Kidney tubule cell (primary cell): ENCODE measurements at regions not wholly inside any gene's neighbourhood (a gene's known extent, or its start where the extent isn't known, plus 50 kb on each side); places are given as distances from the start of the nearest gene placed in this dataset.
"Not testable (repeated sequence)": the region's sequence is repeated elsewhere in the genome, so short reads cannot be mapped to it uniquely, and the experiment has no call there.

Source experiments
- DNase-seq: peaks from one replicate; pipeline ENCODE4 v3.0.0-alpha.2; 2018; ENCODE audit warnings: low spot score

DNA sequence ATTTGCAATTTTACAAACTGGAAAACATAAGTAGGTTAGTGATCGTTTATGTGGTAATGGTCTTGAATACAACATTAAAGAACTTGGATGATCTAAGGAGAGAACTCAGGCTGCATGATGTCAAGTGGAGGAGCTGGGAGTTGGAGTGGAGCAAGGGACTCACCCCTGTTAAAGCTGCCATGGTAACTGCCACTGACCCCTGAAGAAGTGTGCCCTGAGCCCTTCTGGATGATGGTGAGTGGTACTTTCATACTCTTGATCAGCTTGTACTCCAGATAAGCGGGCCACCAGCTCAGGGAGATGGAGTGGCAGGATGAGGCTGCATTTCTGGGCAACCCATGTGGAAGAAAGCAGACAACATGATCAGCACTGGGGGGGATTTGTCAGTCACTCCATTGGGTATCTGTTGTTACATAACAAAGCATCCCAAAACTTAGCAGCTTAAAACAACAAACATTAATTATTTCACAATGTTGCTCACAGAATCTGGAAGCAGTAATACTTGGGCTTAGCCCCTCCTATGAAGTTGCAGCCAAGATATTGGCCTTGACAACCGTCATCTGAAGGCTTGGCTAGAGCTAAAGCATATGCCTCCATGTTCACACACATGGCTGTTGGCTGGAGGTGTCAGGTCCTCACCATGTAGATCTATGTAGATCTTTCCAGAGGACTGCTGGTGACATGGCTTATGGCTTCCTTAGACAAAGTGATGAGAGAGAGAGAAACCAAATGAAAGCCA lies 213.8 kb downstream of the DUSP10 start:
- DNase-seq: no peak

GRCh38 chr1:221530159-221530558 lies 211.7 kb downstream of the DUSP10 start:
- DNase-seq: not testable (repeated sequence)

DNA sequence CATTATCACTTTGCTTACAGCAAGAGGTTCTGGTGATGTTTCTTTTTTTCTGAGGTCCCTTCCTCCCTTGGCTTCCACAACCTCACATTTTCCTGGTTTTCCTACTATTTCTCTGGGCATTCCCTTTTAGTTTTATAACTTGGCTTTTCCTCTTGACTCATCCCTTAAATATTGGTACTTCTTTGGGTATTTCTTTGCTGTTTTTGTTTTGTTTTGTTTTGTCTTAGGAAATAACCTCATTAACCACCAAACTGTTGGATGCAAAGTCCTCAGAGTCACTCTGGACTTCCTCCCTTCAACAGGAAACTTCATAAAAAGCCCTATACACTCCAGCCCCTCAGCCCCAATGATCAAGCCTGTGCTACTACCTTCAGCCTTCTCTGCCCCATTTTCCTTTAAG lies 211.1 kb downstream of the DUSP10 start:
- no peak for DNase-seq

- DNase-seq: peak; percentile 10
Measured at GRCh38 chr1:221532071-221532773, 209.7 kb downstream of the DUSP10 start.

GRCh38 chr1:221541296-221541695 lies 200.6 kb downstream of the DUSP10 start:
- peak; percentile 16 for DNase-seq

DNA sequence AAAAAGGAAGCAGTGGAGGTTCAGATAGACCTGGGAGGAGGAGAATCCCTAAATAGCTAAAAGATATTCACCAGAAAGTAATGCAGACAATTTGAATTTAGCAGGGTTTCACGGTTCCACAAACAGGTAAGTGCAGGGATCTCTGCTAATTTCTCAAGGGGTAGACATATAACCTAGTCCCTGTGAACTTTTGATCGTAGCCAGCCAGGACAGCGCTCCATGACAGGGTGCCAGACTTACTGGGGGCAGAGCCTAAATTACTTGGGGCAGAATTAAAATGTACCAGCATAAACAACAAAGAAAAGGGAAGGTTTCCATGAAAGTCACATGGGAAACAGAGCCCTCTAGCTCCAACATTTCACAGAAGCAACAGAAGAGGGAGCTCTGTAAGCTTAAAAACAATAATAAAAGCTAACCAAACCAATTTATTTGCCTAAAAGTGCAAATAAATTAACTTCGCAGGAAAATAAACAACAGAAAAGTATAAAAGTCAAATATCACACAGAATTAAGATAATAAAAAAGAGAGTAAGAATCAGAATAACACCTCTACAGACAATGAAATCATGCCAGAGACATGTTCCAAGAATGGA lies 198.3 kb downstream of the DUSP10 start:
- DNase-seq: peak; percentile 21

- DNase-seq: peak; percentile 14
Measured at GRCh38 chr1:221548942-221549341, 192.9 kb downstream of the DUSP10 start.

DNA sequence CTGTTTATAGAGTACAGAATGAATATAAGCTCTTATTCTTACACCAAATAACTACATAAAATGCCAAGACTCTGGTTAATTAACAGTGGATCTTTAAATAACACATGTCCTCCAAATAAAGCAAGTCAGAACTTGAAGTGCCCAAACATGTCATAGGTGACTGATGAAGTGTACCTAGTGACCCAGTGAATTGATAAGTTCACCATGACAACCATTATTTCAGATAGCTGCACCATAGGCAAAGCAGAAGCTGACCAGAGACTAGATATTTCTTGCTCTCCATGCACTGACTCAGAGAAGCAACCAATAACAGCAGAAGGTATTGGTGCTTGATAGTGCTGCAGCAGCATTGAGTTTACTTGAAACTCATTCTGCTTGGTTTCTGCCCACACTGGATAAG lies 192.1 kb downstream of the DUSP10 start:
- DNase-seq: no peak

DNA sequence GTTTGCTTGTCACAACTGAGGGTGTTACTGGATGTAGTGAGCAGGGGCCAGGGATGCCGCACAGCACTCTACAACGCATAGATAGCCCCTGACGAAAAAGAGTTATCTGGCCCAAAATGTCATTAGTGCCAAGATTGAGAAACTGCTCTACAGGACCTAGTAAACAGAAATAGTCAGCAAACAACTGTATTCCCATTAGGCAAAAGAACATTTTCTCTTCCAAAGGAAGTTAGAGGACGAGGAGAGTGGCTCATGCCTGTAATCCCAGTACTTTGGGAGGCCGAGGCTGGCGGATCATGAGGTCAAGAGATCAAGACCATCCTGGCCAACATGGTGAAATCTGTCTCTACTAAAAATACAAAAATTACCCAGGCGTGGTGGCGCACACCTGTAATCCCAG lies 189.1 kb downstream of the DUSP10 start:
- DNase-seq: not testable (repeated sequence)

DNA sequence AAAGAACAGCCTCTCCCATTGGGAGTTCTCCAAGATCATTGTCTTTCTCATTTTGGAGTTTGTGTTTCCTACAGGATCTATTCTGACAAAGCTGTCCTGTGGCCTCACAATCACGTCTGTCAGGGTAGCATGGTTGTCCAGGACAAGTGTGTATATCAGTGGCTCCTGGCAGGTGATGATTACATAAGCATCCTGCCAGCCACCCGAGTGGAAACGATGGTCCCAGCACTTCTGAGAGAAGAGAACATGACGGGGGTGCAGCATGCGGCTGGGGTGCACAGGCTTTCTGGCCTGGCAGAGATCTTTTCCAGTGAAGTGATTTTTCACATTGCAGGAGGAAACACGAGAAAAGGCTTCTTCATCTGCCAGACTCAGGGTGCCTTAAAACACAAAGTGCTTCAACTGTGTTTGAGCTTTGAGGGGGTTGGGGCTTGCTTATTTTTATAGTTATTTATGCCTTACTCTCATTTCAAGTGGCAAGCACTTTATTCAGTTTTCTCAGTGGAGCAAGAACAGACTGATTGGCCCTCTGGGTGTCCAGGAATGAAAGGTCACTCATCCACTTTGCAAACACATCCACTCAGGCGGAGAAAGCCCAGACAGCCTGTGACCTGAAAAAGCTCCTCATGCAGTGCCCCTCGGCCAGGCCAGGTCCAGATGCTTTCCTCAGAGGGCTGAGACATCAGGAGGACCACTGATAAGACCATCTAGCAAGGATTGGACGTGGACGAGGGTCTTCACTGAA lies 186.0 kb downstream of the DUSP10 start:
- no peak for DNase-seq

- no peak for DNase-seq
Measured at GRCh38 chr1:221556435-221556834, 185.5 kb downstream of the DUSP10 start.

GRCh38 chr1:221557013-221557412 lies 184.9 kb downstream of the DUSP10 start:
- no peak for DNase-seq

DNA sequence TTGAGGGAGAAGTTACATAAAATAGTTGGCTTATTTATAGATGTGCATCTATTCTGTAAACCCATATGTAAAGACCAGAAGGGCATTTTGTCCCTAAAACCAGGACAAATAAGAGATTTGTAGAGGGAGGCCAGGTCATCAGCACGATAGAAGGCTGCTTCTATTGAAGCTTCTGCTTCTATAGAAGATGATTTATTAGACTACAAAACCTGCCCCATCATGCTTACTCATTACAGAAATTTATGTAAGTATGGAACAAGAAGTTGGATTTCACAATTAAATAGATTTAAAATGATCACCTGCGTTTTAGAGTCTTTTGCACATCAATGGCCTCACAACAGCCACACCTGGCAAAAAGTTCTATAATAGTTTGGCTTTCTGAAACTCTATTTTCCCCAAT lies 183.5 kb downstream of the DUSP10 start:
- DNase-seq: no peak

- no peak for DNase-seq
Measured at GRCh38 chr1:221559911-221560310, 182.0 kb downstream of the DUSP10 start.

GRCh38 chr1:221562542-221563475 lies 179.1 kb downstream of the DUSP10 start:
- DNase-seq: no peak

DNA sequence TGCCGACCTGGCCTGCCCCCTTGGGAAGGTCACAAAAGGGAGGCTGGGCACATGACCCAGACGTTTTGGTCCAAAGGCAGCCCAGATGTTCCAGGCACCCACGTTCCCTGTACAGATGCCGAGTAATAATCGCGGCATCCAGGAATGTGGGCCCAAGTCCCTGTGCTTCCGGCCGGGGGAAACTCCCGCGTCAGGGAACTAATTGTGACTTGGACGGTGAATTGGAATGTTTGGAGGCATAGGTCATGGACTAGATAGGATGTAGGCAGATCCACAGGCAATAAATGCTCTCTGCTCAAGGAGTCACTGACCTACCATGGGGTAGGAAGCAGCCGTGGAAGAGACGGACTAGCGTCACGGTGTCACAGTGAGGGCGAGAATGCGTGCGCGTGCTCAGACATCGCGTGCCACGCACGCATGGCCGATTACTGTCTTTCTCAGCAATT lies 178.4 kb downstream of the DUSP10 start:
- no peak for DNase-seq

- no peak for DNase-seq
Measured at GRCh38 chr1:221564891-221565290, 177.0 kb downstream of the DUSP10 start.

GRCh38 chr1:221565711-221566110 lies 176.2 kb downstream of the DUSP10 start:
- no peak for DNase-seq

DNA sequence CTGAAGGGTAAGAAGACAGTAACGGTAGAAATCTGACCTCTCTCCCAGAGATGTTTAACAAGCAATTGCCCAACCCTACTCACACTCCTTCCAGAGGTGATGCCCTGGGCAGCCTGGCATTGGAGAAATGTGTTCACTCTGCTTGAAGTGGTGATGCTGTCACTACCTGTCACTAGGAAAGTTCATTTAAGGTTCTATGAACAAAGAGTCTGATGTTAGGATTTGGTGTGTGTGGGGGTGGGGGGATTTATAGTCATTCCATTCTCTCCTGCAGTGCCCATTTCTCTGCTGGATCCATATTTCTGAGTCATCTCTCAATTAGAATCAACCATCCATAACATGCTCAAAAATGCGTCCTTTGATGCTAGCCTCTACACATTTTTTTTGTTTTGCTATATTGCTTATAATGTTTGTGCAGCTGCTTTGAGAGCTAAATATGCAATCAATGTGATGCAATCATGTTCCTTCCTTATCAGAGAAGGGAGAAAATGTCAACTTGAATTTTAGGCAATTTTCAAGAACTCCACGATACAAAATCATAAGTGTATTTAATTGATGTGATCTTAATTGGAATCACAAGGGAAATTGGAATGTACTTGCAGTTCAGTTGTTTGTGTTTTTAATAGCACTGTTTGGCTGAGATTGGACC lies 173.9 kb downstream of the DUSP10 start:
- no peak for DNase-seq

GRCh38 chr1:221573756-221574155 lies 168.1 kb downstream of the DUSP10 start:
- no peak for DNase-seq

DNA sequence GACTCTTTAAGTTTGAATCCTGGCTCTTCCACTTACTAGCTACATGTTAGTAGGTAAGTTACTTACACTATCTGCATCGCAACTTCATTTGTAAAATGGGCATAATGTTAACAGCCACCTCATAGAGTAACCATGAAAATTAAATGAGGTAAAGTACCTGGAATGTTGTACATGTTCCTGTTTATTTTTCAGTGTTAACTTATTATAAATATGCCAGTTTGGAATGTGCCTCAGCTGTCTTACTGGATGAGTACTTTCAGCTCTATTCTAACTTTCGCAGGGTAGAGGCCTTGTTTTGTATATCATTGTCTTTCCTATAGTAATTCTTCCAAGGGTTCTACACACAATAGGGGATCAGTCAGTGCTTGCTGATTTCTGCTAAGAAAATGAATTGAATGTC lies 167.4 kb downstream of the DUSP10 start:
- peak; percentile 19 for DNase-seq
